H1 (cell line): ENCODE measurements at regions not wholly inside any gene's neighbourhood (a gene's known extent, or its start where the extent isn't known, plus 50 kb on each side); places are given as distances from the start of the nearest gene placed in this dataset.

Experiments
- CREB1 ChIP-seq: IDR thresholded peaks from 2 replicates; pipeline ENCODE4 v1.6.1; 2012; ENCODE audit warnings: inconsistent platforms
- CTCF ChIP-seq, 3 experiments: IDR thresholded peaks; 1 replicate in 2 of 3; 2 replicates in 1 of 3; pipeline versions ENCODE4 v1.5.1 to v1.6.1; 2011; ENCODE audit warnings: low read length in 3 of 3, mild to moderate bottlenecking in 3 of 3, inconsistent platforms in 2 of 3, low read depth in 1 of 3, moderate library complexity in 1 of 3; ENCODE audit not compliant: insufficient read depth in 1 of 3; ENCODE audit errors: control extremely low read depth in 1 of 3
- EP300 ChIP-seq, 2 experiments: IDR thresholded peaks; 1 replicate in 1 of 2; 2 replicates in 1 of 2; pipeline ENCODE4 v1.6.1; 2011 to 2012; ENCODE audit warnings: low read depth in 2 of 2, low read length in 2 of 2, mild to moderate bottlenecking in 2 of 2, borderline replicate concordance in 1 of 2, inconsistent platforms in 1 of 2, moderate library complexity in 1 of 2
- EZH2 ChIP-seq: fragments of 200-600 bp; sonication (generic); IDR thresholded peaks from 2 replicates; pipeline ENCODE4 v1.7.1; 2012; ENCODE audit warnings: low read depth, mild to moderate bottlenecking, moderate library complexity, low read length, inconsistent platforms; ENCODE audit not compliant: severe bottlenecking
- MAX ChIP-seq: IDR thresholded peaks from 2 replicates; pipeline ENCODE4 v1.6.1; 2012; ENCODE audit warnings: inconsistent platforms
- POLR2A ChIP-seq, 2 experiments: IDR thresholded peaks; 1 replicate in 1 of 2; 2 replicates in 1 of 2; pipeline ENCODE4 v1.6.1; 2011; ENCODE audit warnings: low read depth in 2 of 2, low read length in 2 of 2, mild to moderate bottlenecking in 2 of 2; ENCODE audit errors: control extremely low read depth in 1 of 2
- RAD21 ChIP-seq, 2 experiments: IDR thresholded peaks in 1 of 2; conservative IDR thresholded peaks in 1 of 2; 2 replicates each; pipeline ENCODE4 v1.6.1; 2011; ENCODE audit warnings: low read depth in 2 of 2, low read length in 2 of 2, improper control_type of control experiment in 1 of 2, inconsistent platforms in 1 of 2, mild to moderate bottlenecking in 1 of 2, moderate library complexity in 1 of 2
- SP2 ChIP-seq: IDR thresholded peaks from 2 replicates; pipeline ENCODE4 v1.6.1; 2012; ENCODE audit warnings: mild to moderate bottlenecking, low read length, inconsistent platforms
- TCF12 ChIP-seq: IDR thresholded peaks from 2 replicates; pipeline ENCODE4 v1.6.1; 2011; ENCODE audit warnings: low read depth, mild to moderate bottlenecking, low read length

GRCh38 chr18:43866696-43867095 is 589.4 kb upstream of the SYT4 start:
- TF ChIP-seq POLR2A (IDR thresholded peaks at IDR 0.05; ENCODE audit: control extremely low read depth in 1 of 2, low read depth in 2 of 2, low read length in 2 of 2) (no peak), CTCF (IDR thresholded peaks at IDR 0.05; ENCODE audit: control extremely low read depth in 1 of 3, insufficient read depth in 1 of 3, low read depth in 1 of 3, low read length in 3 of 3) (no peak), CREB1 (no peak), TCF12 (no peak), SP2 (no peak), MAX (no peak), EP300 (IDR thresholded peaks at IDR 0.05; ENCODE audit: borderline replicate concordance in 1 of 2, low read depth in 2 of 2, low read length in 2 of 2) (no peak), EZH2 (no peak), RAD21 (IDR thresholded peaks at IDR 0.05 in 1 of 2, conservative IDR thresholded peaks at IDR 0.05 in 1 of 2; ENCODE audit: low read depth in 2 of 2, low read length in 2 of 2) (no peak)
